Lower leg skin (tissue), 4 donors: ENCODE measurements at regions not wholly inside any gene's neighbourhood (a gene's known extent, or its start where the extent isn't known, plus 50 kb on each side); places are given as distances from the start of the nearest gene placed in this dataset.

Experiments
- DNase-seq, 2 donors: peaks; one replicate each; pipeline ENCODE4 v3.0.0-alpha.2; 2019; ENCODE audit warnings: low spot score in 2 of 2
- H3K4me3 ChIP-seq: fragments of 200-600 bp; sonication (generic); 2 replicates; pipeline ENCODE4 v1.5.1; 2017; ENCODE audit warnings: mild to moderate bottlenecking, low read depth; ENCODE audit not compliant: poor library complexity, severe bottlenecking
- POLR2A ChIP-seq, 2 donors: fragments of 450-650 bp; IDR thresholded peaks; one replicate each; pipeline ENCODE4 v1.6.1; 2016 to 2017; ENCODE audit warnings: antibody characterized with exemption in 2 of 2, mild to moderate bottlenecking in 1 of 2, moderate library complexity in 1 of 2
- WGBS, 2 donors: methylation state at CpG; one replicate each; pipeline ENCODE4 v1.1.5; 2018; 5-methylcytosine and 5-hydroxymethylcytosine counted together
- intact Hi-C: fragments of 100-400 bp; cut with DNase I; formaldehyde crosslinking; loops from one replicate; pipeline ENCODE4 v1.15.0; 2023; ENCODE audit warnings: low total_unique reads
- TF ChIP-seq, protein P1 (sequence below), 3 donors: fragments of 450-650 bp; IDR thresholded peaks; one replicate each; pipeline ENCODE4 v1.5.1; 2016; ENCODE audit warnings: antibody characterized with exemption in 3 of 3, mild to moderate bottlenecking in 3 of 3, moderate library complexity in 2 of 3

DNA sequence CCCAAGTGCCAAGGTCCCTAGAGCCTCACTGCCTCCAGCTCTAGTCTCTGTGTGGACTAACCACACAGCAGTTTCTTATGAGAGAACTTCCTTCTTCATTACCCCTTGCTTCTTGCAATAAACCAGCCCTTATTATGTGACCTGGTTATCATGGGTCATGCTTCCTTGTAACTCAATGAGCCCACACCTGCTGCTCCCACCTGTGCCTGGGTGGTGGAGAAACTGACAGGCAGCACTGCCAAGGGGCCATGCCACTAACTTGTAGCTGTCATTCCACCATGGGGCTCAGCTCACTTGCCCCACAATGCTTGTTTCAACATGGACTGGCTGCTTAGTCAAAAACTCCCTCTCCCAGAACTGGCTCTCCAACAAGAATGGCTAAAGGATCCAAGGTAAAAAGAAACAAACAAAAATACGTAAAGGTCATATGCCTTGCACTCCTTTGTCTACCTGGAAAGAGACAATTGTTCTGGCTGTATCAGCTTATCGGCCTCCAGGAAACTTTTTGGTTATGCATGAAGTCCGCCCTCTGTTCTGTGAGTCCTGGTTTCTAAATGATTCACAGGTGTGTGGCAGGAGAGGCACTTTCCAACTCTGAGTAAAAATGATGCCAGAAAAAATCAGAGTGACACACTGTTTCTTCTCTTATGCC, 446.4 kb downstream of the COG6 start:
- no peak for DNase-seq
- H3K4me3 ChIP-seq, result no peak overlapping the region
- TF ChIP-seq, protein P1, sequence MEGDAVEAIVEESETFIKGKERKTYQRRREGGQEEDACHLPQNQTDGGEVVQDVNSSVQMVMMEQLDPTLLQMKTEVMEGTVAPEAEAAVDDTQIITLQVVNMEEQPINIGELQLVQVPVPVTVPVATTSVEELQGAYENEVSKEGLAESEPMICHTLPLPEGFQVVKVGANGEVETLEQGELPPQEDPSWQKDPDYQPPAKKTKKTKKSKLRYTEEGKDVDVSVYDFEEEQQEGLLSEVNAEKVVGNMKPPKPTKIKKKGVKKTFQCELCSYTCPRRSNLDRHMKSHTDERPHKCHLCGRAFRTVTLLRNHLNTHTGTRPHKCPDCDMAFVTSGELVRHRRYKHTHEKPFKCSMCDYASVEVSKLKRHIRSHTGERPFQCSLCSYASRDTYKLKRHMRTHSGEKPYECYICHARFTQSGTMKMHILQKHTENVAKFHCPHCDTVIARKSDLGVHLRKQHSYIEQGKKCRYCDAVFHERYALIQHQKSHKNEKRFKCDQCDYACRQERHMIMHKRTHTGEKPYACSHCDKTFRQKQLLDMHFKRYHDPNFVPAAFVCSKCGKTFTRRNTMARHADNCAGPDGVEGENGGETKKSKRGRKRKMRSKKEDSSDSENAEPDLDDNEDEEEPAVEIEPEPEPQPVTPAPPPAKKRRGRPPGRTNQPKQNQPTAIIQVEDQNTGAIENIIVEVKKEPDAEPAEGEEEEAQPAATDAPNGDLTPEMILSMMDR (IDR thresholded peaks at IDR 0.05), result no peak
- no peak for TF ChIP-seq POLR2A (IDR thresholded peaks at IDR 0.05)
- WGBS, 2 donors, result 58 to 74% methylated on average over 3 of the region's 3 CpGs
- intact Hi-C loops, result no loop called here

DNA sequence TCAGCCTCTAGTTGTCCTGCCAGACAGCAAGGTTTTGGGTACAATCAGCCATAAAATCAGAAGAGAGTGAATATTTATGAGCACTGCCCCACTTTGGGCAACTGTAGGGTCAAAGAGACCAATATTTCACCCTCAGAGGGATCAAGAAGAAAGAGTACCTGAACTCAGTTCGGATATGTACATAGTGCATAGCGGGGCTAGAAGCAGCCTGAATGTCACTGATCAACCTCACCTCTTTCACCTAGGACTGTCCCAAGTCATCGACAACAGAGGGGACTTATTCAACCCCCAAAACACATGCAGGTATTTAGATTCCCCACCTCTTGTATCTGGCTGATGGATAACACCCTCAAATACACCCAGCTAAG, 446.9 kb downstream of the COG6 start:
- 85 to 88% methylated on average over 3 of the region's 3 CpGs for WGBS, 2 donors
- intact Hi-C loops, result no loop called here
- no peak for DNase-seq
- TF ChIP-seq POLR2A (IDR thresholded peaks at IDR 0.05), result no peak
- TF ChIP-seq, protein P1 (IDR thresholded peaks at IDR 0.05), result no peak
- no peak overlapping the region for H3K4me3 ChIP-seq

DNA sequence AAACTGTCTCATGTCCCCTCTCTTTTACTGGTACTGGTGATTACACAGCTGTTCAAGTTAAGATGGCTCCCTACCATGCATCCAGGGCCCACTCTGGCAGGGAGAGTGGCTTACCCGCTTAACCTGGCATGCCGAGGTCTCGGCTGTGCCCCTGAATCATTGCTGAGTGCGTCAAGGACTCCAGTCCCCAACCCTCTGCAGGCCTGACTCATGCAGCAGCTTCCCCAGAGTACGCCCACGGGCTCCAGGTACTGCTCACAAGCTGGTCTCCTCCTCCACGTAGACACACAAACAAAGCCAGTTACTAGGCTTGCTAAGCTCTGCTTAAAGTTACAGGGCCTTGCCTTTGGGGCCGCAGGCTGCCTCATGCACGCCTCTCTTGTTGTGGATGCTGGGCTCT, 447.4 kb downstream of the COG6 start:
- no peak overlapping the region for H3K4me3 ChIP-seq
- no peak for DNase-seq
- 52 to 62% methylated on average over 9 of the region's 9 CpGs for WGBS, 2 donors
- TF ChIP-seq, protein P1 (IDR thresholded peaks at IDR 0.05), result no peak
- no peak for TF ChIP-seq POLR2A (IDR thresholded peaks at IDR 0.05)
- intact Hi-C loops, result no loop called here

DNA sequence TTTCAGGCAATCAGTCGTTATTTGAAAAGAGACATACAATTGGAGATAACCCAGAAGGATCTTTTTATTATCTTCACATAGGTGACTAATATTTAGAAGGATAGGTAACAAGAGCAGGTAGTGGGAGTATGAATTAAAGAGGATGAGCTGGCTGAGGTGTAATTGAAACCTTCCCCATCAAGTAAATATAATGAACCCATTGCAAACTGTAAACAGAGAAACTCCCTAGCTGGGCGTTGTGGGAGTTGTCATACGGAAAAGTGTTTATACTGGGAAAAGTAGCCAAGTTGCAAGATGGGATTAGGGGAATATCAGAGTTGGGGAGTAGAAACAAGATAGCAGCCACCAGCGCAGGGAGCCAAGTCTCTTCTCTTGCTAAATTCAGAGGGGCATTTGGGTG, 448.4 kb downstream of the COG6 start:
- intact Hi-C loops, result no loop called here
- DNase-seq, result no peak
- TF ChIP-seq POLR2A (IDR thresholded peaks at IDR 0.05), result no peak
- no peak overlapping the region for H3K4me3 ChIP-seq
- 77 to 86% methylated on average over 4 of the region's 4 CpGs for WGBS, 2 donors

DNA sequence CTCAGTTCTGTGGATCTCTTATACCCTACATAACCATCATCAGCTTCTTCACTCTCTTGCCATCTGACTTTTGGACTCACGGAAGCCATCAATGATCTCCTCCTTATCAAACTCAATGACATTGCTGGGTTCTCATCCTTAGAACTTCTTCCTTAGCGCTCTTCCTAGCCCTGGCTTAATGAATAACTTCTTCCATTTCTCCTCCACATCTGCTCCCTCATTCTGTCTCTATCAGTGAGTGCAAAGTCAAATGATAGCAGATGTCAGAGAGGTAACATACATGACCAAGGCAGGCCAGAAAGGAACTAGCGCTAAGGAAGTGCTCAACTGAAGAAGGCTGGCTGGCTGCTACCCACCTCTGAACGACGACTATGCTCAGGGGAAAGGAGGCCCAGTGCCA, 449.8 kb downstream of the COG6 start:
- intact Hi-C loops, result no loop called here

DNA sequence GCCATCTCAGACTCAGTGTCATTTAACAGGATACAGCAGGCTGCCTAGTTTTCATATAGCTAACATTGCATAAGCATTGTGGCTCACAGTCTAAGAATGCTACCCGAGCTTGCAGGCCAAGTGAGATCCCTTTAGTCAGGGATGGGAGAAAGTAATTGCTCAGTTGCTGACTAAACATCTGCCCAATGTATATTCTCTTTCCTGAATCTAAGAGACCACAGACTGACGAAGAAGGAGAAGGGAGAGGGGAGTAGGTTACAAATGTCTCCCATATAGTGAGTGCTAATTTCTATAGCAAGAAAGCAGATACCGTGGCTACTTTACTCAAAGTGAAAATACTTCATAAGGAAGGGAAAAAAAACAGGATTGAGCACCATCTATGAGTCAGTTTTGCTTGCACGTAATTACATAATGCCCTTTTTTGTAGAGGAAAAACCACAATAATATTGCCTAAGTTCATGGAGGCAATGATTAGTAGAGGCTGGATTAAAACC, 453.9 kb downstream of the COG6 start:
- intact Hi-C loops, result no loop called here
- WGBS, 2 donors, result 46 to 53% methylated on average over 4 of the region's 4 CpGs

More for the DNA sequence above, 449.8 kb downstream of the COG6 start:
- H3K4me3 ChIP-seq, result no peak overlapping the region
- no peak for TF ChIP-seq POLR2A (IDR thresholded peaks at IDR 0.05)
- TF ChIP-seq, protein P1 (IDR thresholded peaks at IDR 0.05), result no peak
- DNase-seq, result no peak
- 89 to 95% methylated on average over 5 of the region's 5 CpGs for WGBS, 2 donors

More for the DNA sequence above, 453.9 kb downstream of the COG6 start:
- H3K4me3 ChIP-seq, result no peak overlapping the region
- TF ChIP-seq, protein P1 (IDR thresholded peaks at IDR 0.05), result no peak
- TF ChIP-seq POLR2A (IDR thresholded peaks at IDR 0.05), result no peak
- no peak for DNase-seq
